ENCODE measurements at regions not wholly inside any gene's neighbourhood (a gene's known extent, or its start where the extent isn't known, plus 50 kb on each side); places are given as distances from the start of the nearest gene placed in this dataset.

DNA sequence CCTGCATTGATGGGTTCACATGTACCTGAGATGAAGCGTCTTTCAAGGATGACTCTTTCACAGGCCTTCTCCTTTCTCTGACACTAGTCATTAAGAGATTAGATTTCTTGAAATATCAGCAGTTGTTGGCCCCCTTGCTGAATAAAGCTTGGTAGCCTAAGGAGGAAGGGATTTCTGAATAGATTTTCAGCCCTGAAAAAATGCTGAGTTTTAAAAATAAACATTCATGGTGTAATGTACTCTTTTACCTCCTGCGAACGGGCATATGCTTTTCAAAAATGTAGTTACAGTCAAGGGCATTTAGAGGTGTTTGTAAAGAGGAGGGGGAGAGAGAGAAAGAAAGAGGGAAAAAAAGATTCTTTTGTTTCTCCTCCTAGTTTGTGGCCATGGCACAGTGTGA, 222.7 kb downstream of the SOX4 start:
- DNase-seq (ENCODE audit: low read depth): no peak

DNA sequence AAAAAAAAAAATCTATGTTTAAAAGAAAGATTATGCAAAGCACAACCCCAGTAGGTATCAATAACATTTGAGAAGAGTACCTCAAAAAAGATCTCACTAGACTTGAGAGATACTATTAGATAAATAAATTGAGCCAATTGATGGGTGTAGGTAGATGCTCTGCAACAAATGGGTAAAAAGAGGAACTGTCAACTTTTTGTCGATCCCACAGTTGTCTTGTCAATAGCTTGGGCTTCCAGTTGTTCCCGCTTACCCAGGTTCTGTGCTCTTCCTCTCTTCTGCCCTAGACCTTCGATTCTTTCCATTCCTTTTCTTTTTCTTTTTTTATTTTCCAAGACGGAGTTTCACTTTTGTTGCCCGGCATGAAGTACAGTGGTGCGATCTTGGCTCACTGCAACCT, 226.9 kb downstream of the SOX4 start:
- no peak for DNase-seq (ENCODE audit: low read depth)

DNA sequence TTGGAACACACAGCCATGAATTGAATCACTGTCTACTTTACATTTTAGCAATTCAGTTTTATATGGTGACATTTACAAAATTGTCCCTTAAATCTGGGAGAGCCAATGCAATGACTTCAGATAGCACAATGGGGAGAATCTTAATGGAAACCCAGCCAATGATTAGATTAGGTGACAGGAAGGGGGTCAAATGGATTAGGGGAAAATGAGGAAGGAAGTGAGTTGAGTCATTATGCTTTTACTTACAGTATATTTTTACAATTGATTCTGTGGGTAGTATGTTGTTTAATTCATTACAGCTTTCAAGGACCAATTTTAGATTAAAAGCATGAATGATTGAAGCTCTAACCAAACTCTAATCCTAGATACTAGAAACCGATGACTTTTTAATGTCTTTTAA, 229.8 kb downstream of the SOX4 start:
- no peak for DNase-seq (ENCODE audit: low read depth)

DNA sequence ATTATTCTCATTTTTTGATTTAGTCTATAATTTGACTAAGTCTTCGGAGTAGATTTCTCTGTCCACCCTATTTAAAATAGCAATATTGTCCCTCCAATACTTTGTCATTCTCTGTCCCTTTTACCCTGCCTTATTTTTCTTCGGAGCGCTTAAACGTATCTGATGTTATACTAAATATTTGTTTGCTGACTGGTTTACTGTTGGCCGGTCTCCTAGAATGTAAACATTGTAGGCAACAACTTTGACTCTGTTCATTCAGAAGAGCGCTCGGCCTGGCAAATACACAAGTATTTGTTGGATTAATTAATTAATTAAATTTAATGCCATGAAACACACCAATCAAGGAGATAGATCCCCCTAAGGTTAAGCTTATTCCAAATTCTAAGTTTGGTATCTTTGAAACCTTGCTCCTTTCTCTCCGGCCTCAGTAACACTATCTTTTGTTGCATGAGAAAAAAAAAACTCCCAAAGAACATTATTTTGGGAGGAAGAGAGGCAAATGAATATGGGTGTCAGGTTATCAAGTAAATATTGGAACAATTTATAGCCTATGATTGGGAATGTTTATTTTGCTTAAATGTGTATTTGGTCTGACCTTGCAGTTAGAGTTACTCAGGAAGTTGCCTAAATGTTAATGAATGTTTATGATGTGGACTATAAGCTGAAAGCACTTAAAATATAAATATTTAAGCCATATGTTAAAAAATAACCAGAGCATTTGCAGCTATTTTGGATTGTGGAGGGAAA, 231.1 kb downstream of the SOX4 start:
- no peak for DNase-seq (ENCODE audit: low read depth)

DNA sequence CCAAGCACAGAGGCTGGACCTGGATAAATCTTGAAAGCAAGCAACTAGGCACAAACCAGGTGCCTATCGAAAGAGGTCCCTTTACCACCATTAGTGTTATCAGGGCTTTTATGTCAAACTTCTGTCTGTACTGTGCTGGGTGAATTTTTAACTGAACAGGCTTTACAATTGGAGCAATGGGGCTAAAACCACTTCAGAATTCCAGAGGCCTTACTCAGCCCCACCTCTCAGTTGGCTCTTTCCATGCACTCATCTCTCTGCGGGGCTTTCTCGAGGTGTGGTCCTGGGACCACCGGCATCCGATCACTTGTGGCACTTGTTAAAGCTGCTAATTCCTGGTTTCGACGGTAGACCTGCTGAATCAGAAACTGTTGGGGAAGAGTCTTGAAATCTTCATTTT, 232.5 kb downstream of the SOX4 start:
- no peak for DNase-seq (ENCODE audit: low read depth)

DNA sequence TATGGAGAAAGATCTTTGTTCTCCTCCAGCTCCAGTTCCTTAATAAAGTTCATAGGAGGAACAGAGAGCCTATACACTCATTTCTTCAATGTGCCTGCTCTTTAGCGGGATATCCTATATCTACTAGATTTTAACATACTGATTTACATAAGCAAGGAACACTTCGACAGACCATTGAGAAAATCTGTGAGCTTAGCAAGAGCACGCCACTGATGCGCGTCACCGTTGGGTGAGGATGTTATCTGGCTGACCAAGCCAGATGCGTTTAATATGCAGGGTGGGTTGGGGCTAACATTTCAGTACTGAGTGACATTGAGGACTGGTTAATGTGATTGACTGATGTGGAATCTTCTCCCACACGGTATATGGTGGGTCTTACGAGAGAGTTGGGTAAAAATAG, 233.4 kb downstream of the SOX4 start:
- DNase-seq (ENCODE audit: low read depth): no peak

DNA sequence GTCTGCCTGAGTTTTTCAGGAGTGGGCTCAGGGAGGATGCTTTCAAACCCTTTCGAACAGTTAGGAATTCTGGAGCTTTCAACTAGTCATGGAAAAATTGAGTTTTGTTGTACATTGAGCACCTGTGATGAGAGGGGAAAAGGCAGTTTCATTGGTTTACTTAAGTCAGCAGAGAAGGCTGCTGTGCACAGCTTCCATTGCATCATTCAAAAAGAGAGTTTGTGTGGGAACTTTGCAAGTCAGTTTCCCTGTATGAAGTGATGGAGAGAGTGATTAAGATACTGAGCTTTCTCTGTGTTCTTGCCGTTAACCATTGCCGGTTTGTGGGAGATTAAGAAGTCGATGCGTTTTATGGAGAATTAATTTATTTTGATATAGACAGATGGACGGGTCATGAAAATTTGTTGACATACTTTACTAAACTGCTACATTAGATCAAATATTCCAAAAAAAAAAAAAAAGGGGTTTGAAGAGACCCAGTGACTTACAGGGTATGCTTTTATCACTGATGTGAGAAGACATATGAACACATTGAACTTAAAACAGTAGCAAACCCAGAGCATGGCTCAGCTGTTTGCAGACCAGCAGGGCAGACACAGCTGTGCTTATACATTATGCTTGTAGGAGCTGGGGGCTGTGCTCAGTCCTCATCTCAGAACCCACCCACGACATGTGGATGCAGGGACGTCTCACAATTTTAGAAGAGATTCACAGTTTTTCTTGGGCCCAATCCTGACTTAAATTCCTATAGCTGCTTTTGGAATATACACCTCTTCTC, 234.1 kb downstream of the SOX4 start:
- no peak for DNase-seq (ENCODE audit: low read depth)

DNA sequence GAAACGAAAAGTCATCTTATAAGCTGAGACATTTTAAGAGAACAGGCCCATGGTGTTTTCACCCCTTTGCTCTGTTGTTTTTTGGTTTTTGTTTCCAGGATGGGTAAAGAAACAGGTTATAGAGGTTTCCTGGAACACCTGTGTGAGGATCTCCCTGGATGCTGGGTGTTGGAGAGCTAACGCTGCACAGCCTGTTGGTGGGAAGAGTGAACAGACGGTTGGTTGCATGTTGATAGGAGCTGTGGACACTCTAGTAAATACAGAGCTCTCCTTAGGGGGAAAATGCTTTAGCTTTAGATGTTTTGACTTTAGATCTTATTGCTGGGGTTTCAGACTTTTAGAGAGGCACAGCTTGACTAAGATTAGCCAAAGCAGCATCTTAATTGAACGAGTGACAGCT, 235.2 kb downstream of the SOX4 start:
- DNase-seq (ENCODE audit: low read depth): no peak

DNA sequence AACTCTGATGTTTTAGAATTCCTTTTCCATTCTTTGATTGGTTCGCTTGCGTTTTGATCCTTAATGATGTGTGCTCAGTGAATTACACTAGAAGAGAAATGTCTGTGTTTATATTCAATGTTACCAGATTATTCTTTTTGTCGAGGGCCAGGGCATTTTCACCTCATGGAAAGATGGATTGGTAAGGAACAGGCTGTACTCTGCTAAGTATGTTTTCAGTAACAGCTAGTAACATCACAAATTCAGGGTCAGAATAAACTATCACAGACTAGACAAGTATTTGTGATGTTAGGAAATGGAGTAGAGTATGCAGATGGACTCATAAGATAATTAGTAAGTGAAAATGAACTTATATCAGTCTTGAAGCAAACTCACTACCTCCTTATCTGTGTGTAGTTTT, 235.6 kb downstream of the SOX4 start:
- no peak for DNase-seq (ENCODE audit: low read depth)

DNA sequence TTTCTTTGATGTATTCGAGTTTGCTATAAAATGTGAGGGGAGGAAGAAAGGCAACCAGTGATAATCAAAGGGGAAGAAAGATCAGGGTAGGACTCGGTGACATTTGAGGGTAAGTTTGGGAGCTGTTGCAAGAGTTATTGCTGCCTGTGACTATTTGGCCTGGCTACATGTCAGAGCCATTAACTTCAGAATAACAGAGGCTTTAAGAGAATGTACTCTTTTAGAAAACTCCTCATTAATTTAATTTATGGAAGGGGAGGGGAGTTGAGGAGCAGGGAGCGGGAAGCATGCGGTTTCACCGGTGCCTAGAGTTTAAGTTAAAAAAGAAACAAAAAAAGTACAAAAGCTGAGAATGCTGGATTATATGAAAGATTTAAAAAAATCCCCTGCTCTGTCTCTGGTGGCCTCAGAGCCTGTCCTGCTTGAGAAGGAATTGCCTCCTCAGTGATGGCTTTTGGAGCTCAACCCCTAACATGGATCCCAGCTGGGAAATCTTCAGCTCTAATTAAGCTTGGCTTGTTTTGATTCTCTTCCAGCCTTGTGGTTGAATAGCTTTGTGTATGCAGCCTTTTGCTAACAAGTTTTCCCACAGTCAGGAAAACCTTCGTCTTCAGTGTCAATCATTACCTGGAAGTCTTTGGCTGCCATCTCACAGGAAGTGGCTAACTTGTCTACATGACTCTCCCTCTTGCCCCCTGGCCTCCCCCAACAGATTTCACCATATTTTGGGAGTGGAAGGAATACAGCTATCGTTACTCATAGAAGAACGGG, 238.2 kb downstream of the SOX4 start:
- DNase-seq (ENCODE audit: low read depth): no peak

DNA sequence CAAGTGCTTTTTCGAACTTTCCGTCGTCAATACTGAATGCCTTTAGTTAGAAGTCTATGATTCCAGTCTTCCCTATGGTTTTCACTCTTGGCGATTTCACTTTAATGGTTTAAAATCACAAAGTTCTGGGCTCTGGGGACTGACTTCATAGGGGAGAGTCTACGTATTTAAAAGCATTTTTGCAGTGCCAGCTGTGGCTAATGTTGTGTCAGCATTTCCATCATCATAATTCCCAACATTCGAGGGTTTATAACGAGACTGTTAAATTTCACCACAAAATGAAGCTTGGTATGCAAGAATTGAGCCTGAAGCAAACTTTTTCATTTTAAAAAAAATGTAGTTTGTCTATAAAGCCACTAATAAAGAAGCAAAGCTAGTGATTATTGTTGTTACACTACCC, 242.7 kb downstream of the SOX4 start:
- no peak for DNase-seq (ENCODE audit: low read depth)

DNA sequence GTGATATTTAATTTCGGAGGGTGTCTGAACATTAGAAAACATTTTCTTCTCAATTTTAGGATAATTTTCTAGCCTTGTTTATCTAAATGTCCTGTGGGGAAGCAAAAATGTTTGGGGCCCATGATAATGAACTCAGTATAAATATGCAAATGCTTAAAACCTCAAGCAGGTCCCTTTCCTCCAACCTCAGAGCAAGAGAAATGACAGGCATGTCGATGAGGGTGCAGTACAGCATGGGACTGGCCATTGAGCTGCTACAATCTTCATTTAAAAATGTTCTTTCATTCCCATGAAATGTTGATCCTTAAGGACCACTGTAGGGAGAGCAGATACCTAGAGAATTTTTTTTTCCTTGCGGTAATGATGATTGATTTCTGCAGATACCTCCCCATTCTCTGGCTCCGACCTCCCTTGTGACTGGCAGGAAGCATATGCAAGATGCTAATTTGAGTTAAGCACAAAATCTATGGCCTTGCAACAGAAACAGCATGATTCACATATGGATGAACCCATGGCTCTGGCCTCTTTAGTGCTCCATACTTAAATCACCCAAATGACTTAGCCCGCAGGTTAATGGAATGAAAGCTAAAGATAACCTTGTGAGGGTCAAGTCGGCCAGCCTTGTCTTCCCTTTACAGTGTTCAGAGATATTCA, 243.3 kb downstream of the SOX4 start:
- DNase-seq (ENCODE audit: low read depth): no peak

DNA sequence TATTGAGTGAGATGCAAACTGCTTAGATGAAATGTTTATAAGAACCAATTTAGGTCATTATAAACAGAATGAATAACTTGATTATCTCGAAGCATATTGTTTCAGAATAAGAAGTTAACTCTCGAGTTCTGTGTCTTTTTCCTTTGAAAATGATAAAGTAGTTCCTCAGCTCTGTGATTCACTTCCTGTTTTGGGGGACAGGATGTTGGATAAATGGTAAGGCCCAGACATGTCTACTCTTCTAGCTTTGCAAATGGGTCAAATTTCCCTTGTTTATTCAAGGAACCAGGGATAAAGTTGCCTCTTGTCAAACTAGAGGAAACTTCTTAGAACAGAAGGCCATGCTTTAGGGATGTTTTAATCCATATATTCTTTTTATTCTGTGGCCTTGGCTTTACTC, 246.9 kb downstream of the SOX4 start:
- no peak for DNase-seq (ENCODE audit: low read depth)

DNA sequence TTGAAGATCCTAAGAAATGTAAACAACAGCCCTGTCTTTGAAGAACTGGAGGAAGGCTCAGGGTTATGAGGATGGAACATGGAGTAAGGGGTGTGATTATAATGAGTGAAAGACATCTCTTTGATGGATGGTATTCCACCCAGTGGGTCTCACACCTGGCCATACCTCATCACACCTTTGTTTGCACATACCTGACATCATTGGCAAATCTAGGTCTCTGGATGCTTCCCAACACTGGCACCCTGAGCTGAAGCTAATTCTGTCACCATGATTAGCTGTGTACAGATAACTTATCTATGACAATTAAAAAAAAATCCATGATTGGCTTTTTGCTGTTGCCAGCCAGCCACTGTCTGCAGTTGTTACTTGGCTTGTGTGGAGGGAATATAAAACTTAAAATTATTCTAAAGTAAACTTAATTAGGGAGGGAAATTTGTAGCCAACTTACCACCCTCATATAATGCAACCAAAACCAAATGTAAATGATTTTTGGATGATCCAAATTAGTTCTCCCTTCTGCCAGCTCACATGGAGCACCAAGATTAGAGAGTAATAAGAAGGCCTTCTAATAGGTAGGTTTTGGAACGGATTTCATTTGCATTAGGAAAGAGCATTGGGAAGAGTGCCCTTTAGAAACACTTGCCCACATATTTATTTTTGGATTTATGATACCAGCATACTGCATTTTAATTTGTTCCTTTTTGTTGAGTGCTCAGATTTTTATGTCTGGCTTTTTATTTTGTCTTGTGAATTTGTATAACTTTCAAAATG, 249.5 kb downstream of the SOX4 start:
- no peak for DNase-seq (ENCODE audit: low read depth)

DNA sequence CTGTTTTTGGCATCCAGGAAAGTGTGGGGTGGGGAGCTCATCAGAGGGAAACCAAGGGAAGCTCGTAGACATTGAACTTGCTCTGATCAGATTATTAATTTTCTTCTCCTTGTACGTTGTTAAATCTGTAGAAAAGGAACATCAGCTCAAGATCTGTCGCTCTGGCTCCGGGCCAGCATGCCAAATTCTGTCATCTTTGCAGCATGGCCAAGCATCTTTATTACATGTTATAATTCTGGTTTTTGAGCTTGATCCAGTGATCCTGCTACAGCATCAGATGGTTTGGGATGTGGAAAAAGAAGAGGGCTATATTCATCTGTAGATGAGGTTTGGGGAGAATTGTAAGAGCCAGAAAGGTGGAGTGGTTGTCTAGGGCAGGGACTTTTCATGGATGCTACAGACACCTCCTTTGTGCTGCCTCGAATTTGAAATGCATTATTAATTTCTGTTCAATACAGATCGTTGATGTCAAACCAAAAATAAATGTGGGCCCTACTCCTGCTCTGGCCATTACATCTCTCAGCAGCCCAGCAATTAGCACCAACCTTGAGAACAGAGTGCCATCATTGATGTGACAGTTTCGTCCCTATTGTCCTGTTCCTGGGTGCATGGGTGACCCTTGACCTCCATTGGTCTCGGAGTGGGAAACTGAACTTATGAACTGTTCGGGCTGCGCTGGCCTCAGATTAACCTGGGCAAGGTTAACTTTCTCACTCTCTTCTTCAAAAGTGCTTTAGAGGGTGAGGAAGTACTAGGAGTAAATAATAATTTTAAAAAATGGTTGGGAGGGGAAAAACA, 250.8 kb downstream of the SOX4 start:
- DNase-seq (ENCODE audit: low read depth): no peak

DNA sequence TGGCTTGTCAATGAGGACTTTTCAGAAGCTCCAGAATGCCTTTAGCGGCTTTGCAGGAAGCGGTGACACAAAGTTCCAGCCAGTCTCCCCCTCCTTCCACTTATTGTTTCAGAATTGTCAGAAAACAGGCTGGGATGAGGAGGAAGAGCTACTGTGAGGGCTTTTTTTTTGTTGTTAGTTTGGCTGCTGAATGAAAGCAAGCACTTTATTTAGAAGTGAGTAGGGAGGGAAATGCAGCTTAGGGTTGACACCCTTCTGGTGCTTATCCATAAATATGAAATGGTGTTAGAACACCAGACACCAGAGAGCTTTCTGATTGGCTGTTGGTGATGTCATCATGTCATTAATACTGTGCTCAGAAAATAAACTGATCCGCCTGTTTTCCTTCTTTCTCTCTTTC, 251.5 kb downstream of the SOX4 start:
- DNase-seq (ENCODE audit: low read depth): no peak

DNA sequence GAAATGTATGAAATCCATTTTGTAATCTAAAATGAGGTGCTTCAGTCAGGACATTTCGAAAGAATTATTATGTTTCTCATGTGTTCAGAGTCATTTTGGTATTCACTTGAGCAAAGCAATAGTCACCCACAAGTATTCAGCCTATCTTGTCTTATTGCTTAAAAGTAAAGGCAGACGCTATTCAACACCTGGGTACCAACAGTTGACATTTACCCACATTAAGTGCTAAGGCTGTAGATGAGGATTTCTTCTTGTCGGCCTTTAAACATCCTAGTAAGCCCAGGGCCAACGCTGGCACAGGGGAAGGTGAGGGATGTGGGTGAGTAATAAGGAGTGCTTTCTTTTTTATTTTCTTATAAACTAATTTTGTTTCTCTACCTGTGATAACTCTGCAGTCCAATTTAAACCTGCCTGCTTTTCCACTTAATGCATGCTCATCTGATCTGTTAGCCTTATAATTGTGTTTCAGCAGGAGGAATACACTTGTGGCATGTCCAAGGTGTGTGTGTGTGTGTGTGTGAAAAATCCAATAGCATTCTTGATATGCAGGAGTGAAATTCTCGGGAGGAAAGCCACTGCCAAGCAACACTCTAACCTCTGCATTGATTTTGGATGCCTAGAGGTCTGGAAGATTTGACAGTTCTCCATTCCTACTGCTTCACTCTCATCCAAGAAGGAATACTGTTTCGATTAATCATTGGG, 252.0 kb downstream of the SOX4 start:
- no peak for DNase-seq (ENCODE audit: low read depth)

DNA sequence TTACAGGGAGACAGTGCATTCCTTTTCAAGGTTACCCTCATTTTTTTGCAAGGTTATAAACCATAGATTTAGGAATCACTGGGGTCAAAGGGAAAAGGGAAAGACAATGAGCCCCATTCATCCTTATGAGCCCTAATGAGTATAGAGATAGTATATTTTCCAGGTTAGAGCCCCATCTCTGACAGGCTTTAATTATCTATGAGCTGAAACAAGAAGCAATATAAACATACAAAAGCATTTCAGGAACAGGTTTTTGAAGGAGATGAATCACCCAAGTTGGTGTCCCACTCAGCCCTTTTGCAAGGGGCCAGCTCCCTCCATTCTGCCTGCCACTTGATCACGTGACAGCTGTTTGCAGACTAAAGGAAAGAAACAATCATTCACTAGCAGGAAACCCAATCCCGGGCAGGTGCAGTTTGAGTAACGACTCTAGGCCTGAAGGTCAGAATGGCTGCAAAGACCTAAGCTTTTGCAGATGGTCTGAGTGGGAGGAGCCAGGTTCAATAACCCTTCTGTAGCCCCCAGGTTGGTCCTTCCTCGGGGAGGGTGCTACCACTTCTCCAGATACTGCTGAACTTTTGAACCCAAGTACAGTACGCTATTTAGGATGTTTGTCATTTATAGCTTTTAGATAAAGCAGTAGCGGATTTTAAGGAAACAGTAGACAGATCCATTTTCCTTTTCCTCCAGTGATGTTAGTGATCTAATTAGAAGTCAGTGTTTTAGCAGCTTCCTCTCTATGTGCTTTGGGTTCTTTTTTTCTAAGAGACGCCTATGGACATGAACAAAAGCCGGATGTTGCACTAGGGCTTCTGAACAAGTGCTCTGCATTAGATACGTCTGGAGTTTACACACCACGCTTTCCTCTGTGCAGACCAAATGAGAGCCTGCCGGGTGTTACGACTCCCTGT, 253.2 kb downstream of the SOX4 start:
- DNase-seq (ENCODE audit: low read depth): no peak
